ENCODE measurements at regions not wholly inside any gene's neighbourhood (a gene's known extent, or its start where the extent isn't known, plus 50 kb on each side); places are given as distances from the start of the nearest gene placed in this dataset.

DNA sequence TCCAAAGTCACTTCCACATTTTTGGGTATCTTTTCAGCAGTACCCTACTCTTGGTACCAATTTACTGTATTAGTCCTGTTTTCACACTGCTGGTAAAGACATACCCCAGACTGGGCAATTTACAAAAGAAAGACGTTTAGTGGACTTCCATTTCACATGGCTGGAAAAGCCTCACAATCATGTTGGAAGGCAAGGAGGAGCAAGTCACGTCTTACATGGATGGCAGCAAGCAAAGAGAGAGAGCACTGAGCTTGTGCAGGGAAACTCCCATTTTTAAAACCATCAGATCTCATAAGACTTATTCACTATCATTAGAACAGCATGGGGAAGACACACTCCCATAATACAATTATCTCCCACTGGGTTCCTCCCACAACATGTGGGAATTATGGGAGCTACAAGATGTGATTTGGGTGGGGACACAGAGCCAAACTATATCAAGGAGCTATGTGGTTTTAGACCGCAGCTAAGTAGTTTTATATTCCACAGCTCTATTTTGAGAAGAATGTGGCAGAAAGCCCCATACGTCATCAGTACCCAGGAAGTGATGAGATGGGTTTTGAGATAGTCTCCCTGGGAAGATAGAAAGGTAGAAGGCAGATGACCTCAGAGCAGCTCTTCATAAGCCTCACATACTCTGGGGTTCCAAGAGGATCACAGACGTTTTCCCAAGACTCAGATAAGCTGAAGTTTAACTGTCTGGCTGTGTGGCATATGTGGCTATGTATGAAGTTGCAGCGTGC is 96.3 kb downstream of the APIP start:
- TF ChIP-seq POLR2A (IDR thresholded peaks at IDR 0.05; ENCODE audit: low read depth, low read length) = no peak
- TF ChIP-seq POLR2AphosphoS5 (IDR thresholded peaks at IDR 0.05; ENCODE audit: low read depth, low read length) = no peak
- TF ChIP-seq POU2F2 (IDR thresholded peaks at IDR 0.05; ENCODE audit: low read depth, low read length) = no peak
